Activated effector memory CD4-positive, alpha-beta T cell treated with anti-CD3 and anti-CD28 coated beads, Interleukin-2, amount 50 U/mL, for 16 hours (primary cell): ENCODE measurements at regions not wholly inside any gene's neighbourhood (a gene's known extent, or its start where the extent isn't known, plus 50 kb on each side); places are given as distances from the start of the nearest gene placed in this dataset.
"Not testable (repeated sequence)": the region's sequence is repeated elsewhere in the genome, so short reads cannot be mapped to it uniquely, and the experiment has no call there.

ENCODE experiments used
- DNase-seq: peaks from one replicate; pipeline ENCODE4 v3.0.0-alpha.2; 2020

DNA sequence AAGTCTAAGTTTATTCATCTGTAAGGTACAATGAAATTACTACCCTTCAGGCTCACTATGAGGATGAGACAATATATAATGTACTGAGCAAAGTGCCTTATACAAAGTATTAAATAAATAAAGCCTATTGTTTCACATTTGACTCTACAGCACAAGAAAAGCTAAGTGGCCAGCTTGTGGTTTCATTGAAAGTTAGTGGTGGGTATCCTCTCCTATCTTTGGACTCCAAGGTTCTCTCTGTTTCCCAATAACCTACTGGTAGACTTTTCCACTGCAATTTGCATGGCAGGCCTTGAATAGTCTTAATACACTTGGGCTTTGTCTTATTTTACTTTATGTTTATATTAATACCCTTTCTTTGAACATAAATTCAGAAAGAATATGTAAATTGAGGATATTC, 262.7 kb downstream of the DEPDC1B start:
- DNase-seq, result no peak

DNA sequence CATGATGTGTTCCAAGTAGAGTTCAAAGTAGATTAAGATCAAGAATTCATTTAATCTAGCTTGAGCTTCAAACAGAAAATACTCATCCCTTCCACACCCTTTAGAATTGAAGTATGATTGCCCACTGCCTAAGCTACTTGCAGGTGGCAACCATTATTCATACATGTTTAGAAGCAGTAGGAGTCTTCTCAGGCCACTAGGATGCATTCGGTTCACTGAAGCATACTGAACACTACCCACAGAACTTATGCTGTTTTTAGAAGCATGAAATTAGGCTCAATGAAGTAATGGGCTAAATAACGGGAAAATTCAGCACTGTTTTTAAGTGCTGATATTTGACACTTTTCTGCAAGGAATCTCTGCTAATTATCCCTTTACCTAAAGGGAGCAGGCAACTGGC, 263.4 kb downstream of the DEPDC1B start:
- no peak for DNase-seq

DNA sequence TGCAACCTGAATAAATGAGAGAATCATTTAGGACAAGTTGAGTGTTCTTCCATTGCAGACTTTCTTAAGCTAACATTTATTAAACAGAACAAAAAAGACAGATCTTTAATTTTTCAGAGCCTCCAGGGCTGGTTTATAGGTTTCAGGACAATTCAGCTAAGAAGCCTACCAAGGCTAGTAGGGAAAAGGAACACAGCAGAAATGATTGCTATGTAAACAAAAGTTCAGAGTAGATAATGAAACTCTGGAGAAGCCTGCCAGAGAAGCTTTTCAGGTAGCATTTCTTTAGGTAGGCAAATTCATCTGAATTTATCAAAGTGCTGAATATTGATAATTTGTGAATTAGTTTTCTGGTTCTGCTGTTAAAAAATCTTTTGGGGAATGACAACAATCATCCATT, 264.2 kb downstream of the DEPDC1B start:
- DNase-seq, result no peak

DNA sequence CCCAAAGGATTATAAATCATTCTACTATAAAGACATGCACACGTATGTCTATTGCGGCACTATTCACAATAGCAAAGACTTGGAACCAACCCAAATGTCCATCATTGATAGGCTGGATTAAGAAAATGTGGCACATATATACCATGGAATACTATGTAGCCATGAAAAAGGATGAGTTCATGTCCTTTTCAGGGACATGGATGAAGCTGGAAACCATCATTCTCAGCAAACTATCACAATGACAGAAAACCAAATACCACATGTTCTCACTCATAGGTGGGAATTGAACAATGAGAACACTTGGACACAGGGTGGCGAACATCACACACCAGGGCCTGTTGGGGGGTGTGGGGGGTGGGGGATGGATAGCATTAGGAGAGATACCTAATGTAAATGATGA, 273.8 kb downstream of the DEPDC1B start:
- not testable (repeated sequence) for DNase-seq

DNA sequence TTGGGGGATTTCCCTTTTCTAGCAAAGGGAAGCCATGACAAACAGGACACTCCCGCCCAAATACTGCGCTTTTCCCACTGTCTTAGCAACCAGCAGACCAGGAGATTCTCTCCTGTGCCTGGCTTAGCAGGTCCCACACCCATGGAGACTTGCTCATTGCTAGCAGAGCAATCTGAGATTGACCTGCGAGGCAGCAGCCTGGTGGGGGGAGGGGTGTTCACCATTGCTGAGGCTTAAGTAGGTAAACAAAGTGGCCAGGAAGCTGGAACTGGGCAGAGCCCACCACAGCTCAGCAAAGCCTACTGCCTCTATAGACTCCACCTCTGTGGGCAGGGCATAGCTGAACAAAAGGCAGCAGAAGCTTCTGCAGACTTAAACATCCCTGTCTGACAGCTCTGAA, 279.2 kb downstream of the DEPDC1B start:
- DNase-seq, result not testable (repeated sequence)

DNA sequence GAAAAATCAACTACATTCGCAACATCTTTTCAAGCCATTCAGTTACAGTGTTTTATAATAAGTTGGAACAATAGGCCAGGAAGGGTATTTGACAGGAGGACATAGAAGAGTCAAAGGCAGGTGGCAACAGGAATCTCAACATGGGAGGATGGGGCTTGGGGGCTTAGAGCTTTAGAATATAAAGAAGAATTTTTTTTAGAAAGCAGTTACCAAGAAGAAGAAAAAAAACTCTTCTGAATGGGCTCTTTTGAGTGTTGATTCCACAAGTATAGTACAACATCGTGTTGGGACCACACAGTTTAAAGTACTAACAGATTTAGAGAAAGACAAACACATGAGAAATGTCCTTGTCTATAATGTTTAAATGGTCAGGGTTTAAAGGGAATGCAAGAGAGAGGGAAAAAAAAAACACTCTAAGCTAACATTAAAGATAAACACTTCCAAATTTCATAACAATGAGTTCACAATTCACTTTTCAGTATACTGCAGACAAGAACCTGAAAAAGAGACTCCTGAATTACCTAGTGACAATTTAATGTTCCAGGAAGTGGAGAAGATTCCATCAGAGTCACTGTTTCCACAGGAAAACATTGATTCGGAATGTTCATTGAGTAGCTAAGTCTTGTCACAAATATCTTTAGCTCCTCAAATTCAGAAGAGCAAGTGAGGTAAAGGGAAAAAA, 282.3 kb downstream of the DEPDC1B start:
- DNase-seq, result no peak

DNA sequence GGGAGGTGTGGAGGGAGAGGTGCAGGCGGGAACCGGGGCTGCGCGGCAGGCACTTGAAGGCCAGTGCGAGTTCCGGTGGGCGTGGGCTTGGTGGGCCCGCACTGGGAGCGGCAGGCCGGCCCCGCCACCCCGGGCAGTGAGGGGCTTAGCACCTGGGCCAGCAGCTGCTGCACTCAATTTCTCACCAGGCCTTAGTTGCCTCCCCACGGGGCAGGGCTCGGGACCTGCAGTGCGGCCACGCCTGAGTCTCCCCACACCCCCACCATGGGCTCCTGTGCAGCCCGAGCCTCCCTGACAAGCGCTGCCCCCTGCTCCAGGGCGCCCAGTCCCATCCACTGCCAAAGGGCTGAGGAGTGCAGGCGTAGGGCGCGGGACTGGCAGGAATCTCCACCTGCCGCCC, 284.5 kb downstream of the DEPDC1B start:
- DNase-seq, result no peak

DNA sequence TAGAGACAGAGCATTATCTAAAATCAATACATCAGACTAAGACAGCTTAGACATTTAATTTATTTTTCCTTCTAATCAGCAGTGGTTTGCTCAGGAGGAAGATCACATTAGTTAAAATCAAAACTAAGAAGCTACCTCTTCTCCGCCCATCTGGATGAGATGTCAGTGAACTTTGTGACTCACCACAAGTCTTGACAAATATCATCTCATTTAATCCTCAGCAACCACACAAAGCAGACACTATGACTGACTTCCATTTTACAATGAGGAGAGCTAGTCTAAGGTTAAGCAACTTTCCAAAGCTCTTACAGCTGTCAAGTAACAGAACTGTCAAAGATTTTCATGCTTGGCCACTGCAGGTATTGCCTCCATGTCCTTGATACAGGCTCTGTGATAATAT, 289.5 kb downstream of the DEPDC1B start:
- no peak for DNase-seq

DNA sequence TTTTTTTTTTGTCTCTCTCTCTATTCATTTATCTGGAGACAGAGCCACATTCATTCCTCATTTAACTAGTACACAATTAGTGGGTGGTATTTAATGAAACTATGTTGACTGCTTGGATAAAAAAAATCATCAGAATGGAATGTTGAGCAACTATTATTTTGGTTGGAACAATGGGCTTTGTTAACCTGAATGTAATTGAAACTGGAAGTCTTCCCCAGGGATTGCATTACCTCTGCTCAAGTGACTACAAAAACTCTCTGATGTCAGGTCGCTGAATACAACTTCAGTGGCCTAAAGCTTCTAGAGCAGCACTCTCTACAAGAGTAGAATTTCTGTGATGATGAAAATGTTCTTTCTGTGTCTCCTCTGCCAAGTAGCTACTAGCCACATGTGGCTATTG, 295.8 kb downstream of the DEPDC1B start:
- no peak for DNase-seq

DNA sequence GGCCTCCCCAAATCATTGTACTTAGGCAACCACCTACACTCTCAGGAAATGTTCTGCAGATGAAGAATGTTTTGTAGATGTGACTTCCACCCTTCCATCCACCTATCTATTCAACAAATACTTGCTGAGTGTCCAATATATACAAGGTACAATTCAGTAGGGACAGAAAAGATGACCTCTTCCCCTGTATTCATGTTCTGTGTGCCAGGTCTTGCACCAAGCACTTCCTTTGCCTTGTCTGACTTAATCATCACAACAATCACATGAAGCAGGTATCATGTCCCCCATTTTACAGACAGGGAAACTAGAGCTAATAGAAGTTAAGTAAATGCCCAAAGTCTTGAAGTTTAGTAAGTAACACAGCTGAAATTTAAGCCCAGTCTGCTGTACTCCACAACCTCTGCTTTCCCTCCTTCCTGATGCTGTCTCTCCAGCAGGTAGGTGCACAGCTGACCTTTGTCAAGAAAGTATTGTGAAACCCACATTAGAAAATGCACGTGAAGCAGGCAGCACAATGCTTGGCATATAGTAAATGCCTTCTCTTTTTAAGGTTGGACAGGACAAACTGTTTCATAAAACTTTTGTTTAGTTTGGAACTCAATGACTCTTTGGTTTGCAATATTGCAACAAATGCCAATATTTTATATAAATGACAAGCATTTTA, 296.5 kb downstream of the DEPDC1B start:
- no peak for DNase-seq

DNA sequence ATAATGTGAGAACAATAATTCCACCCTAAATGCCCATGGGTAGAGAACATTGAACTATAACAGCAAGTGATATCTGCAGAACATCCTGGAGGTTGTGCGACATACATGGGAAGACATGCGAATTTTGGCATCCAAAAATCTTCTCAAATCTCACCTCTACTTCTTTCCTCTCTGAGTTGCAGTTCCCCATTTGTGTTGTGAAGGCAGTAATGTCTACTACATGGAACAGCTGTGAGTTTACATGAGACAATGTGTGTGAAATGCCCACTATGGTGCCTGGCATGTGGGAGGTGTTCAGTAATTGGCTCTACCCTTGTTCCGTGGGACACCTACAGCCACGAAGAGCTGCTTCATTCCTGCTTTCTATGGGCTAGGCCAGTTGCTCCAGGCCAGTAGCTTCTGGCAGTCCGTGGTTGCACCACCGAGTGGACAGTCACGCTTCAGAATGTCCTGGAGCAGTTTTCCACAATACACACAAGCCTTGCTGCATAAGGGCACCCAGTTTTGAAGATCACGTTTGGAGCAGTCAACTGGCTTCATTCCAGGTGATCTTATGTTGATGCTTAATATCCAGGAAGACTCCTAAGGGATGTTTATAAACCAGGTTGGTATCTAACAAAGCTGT, 297.7 kb downstream of the DEPDC1B start:
- DNase-seq, result no peak

DNA sequence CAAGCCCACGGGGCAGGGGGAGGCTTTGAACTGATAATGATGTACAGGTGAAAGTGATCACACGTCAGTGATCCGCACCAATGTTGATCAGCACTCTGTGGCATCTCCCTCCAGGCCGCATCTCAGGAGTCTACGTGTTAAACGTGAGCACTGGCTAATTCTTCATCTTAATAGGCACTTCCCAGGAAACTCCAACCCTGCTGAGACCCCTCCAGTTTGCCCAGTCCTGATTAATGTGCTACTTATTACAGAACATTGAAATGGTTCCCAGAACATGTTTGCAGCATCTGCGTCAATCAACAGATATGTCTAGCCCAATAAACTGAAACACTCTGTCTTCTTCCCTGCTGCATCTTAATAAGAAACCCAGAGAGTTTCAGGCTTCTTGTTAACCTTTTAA, 298.4 kb downstream of the DEPDC1B start:
- no peak for DNase-seq

DNA sequence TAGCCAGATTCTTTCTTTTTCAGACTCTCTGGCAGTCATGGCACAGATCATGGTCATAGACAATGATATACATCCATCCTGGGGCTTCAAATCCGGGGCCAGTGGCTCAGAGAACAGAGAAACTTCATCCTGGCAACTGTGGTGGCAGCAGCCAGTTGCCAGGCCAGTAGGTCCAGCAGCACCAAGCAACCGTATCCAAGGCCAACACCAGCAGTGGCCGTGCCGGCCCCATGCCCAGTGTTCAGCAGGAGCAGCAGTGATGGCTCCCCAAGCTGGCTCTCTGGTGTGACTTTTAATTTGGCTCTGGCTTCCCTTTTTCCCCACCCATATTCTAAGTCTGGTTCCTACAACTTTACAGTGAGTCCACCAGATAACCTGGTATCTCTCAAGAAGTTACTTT, 300.5 kb downstream of the DEPDC1B start:
- no peak for DNase-seq

DNA sequence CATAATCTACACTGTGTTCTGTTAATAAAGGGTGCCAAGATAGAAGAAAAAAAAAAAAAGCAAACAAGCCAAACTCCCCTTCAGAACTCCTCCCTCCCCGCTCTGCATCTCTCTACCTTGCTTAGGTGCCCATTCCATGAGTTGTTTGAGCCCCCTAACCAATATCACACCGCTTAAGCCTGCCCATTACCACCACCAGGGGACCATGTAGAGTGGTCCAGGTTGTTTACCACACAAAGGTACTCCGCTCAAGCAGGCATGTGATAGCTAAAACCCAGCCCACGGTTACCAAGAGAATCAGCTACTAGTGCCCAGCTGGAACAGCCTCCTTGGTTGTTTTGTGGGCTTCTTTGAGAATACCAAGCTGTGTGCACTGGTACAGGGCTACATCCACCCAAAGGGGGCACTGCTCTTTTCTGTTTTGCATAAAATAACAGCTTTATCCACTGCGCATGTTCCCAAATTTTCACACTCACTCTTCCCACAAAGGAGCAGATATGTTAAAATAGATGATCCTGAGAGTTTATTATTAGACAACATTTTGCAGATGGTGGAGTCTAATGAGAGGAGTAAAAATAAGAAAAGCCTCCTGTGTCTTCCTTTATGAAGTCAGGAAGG, 304.1 kb downstream of the DEPDC1B start:
- DNase-seq, result no peak

DNA sequence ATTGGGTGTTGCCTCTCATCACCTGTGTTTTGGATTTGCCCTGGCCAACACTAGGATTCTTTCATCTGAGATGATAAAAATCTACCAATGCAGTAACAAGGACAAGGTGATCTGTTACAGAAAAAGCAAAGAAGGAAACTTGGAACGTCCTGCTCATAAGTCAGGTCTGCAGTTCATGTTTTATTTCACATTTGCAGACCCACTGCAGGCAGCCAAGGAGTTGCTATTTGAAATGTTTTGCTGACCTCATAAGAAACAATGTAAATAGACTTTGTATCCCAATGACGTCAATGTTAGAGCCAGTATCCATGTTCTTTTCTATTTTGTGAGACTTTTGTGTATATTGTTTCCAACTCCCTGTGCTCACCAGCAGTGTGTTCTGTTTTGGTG, 312.9 kb downstream of the DEPDC1B start:
- no peak for DNase-seq

DNA sequence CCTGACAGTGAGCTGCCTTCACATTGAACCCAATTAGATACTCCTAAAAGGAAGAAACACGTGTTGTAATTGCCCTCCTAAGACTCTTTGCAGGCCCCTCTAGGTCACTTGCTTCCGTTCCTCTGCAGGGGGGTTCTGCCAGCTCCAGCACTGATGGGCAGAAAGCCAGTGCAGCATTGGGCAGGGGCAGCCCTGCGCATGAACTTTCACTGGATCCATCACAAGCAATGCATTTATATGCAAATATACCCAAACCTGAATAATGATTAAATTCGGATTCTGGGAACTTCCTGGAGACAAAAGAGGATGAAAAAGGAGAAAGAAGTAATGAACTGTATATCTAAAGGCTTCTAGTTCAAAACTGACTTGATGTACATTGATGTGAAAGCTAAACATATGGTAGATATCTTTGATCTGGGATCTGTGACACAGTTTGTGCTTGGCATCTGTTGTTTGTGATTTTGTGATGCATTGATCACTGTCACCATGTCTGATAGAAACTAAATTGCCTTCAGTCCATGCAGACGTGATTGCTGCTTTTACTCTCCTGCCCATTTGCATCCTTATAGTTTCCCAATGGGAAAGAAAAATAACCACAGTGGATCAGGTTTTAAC, 313.4 kb downstream of the DEPDC1B start:
- no peak for DNase-seq

DNA sequence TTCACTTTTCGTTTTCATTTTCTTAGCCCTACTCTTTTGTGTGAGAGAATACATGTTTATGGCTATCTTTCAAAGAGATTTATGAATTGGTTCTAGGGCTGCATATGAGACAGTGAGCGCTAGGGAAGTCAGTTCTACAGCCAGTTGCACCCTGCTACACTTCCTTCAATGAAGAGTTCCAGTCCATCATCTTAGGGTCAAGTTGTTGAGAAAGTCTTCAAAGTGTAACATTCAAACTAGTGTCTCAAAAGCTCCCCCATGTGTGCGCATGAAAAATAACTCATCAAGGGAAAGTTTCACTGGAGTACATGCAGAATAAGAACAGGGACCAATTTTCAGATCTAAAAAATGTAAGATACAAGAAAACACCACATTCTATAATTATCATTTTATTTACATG, 317.2 kb downstream of the DEPDC1B start:
- DNase-seq, result no peak

DNA sequence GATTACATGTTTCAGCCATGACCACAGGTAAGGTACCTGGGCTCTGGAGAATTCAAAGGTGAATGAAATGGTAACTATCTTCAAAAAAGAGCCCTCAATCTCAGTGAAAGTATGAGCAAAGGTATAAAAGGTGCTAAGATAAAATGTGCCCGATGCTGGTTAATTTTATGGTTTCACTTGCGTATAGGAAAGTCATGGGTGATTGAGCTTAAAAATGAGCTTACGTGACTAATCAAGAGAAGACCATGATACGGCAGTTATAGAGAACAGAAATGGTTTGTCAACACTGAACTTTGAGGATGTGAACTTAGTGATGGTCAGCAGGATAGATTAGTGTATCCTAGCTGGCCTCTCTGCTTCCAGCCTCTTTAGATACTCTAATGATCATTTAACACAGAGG, 320.1 kb downstream of the DEPDC1B start:
- no peak for DNase-seq

DNA sequence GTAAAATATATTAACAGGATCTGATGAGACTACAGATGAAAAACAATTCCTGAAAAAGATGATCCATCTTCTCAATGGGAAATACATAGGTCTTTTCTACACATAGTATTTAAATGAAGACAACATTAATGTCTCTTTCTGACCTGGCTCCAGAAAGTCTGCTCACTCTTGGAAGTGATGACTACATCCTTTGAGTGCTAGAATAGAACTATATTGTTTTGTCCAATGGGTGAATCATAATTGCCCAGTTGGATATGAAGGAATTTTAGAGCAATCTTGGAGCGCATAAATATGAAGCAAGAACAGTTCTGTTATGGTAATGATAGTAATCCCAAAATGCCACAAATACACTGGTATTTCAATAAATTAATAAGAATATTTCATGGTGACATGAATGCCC, 322.1 kb downstream of the DEPDC1B start:
- no peak for DNase-seq

DNA sequence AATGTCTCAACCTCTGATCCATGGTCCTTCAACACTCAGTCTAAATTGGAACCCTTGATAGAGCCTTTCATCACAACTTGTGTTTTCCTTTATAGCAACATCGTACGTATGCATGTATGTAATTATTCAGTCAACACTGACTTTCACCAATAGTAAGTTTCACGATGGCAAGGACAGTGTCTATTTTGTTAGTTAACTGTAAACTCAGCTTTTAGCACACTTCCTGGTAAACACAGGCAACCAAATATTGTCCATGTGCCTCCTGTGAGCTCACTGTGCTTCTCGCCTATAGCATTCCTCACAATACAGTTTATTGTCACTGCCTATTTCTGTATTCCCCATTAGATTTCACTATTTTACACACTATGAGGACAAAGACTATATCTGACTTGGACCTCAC, 323.1 kb downstream of the DEPDC1B start:
- no peak for DNase-seq

DNA sequence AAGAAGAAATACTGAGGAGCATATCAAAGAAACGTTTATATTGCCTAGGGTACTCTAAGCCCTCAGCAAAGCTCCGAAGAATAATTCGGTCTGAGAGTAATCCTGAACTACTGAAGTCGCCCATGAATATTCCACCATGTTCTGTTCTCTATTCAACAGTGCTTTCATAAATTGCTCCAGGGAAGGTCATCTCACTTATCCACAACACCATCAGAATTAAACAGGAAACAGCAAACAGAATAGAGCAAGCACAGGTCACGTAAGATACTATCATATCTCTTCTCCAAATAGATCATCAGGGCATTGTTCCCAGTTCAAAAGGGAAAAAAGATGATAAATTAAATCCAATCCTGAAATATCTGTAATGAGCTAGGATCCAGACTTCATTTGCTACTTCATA, 325.6 kb downstream of the DEPDC1B start:
- DNase-seq, result no peak

DNA sequence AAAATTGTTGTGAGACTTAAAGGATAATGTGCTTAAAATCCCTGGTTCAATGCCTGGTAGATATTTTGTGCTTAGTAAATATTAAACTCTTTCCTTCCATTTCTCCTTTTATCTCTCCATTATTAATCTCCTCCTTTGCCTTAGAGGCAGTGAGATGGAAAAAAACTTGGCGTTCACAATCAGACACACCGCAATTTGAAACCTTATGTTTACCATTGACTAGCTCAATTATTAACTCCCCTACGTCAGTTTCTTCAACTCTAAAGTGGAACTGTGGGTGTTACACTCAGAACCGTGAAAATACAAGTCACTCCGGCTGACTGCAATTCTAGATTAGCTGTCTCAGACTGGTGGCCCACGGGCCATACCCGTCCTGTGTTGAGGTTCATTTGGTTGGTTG, 327.2 kb downstream of the DEPDC1B start:
- no peak for DNase-seq

DNA sequence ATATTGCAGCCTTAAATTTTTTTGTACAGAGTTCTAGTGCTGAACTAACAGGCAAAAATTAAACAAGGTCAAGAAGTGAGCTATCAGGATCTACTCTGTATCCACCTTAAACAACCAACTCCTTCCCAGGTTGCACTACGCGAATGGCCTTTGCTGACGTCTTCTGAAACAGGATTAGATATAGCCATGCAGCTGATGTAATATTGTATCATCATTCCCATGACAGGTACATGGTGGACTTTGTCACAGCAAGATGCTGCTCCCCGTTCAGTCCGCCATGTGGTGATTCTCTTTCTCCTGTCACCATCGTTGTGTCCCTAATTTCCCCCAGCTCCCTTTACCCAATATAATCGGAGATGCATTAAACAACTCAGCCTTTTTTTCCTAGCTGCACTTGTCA, 328.9 kb downstream of the DEPDC1B start:
- DNase-seq, result no peak

DNA sequence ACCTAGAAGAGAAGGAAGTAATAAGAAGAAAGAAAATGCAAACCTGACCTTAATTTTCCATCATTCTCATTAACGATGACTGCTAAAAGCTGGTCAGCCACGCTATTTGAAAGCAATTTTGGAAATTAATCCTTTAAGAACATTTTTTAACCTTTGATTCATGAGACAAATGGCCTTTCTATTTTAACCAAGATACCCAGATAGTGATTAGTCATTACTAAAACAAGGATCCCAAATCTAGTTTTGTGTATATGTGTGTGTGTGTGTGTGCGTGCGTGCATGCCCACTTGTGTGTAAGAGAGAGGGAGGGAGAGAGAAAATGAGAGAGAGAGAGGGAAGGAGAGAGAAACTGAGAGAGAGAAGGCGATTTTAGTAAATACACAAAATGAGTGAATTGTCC, 329.5 kb downstream of the DEPDC1B start:
- no peak for DNase-seq
